ENCODE measurements at regions not wholly inside any gene's neighbourhood (a gene's known extent, or its start where the extent isn't known, plus 50 kb on each side); places are given as distances from the start of the nearest gene placed in this dataset.

DNA sequence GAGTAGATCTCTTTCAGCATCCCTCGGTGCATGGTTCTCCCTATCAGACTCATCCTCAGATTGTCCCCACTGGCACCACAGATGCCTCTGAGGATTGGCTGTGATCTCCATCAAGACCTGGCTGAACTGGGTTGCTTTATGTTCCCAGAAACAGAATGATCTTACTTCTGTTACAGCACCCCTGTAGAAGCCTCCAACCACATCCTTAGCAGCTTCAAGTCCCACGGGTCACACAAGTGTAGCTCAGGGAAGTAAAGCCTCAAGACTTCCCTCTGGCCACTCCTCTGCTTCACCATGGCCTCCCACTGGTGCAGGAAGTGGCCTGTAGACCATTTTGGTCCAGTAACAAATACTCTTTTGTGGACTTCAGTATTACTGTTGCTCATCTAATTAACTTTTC, 566.4 kb upstream of the SUCLG2 start:
- no peak for TF ChIP-seq GATA2 (IDR thresholded peaks at IDR 0.05; ENCODE audit: low read depth, low read length)
- TF ChIP-seq GATA3 (IDR thresholded peaks at IDR 0.05; ENCODE audit: low read depth, low read length) = no peak
